ENCODE measurements at regions not wholly inside any gene's neighbourhood (a gene's known extent, or its start where the extent isn't known, plus 50 kb on each side); places are given as distances from the start of the nearest gene placed in this dataset.

- TF ChIP-seq, protein P1, sequence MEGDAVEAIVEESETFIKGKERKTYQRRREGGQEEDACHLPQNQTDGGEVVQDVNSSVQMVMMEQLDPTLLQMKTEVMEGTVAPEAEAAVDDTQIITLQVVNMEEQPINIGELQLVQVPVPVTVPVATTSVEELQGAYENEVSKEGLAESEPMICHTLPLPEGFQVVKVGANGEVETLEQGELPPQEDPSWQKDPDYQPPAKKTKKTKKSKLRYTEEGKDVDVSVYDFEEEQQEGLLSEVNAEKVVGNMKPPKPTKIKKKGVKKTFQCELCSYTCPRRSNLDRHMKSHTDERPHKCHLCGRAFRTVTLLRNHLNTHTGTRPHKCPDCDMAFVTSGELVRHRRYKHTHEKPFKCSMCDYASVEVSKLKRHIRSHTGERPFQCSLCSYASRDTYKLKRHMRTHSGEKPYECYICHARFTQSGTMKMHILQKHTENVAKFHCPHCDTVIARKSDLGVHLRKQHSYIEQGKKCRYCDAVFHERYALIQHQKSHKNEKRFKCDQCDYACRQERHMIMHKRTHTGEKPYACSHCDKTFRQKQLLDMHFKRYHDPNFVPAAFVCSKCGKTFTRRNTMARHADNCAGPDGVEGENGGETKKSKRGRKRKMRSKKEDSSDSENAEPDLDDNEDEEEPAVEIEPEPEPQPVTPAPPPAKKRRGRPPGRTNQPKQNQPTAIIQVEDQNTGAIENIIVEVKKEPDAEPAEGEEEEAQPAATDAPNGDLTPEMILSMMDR (IDR thresholded peaks at IDR 0.05), result no peak
- TF ChIP-seq POLR2A (IDR thresholded peaks at IDR 0.05) (no peak), POLR2AphosphoS5 (IDR thresholded peaks at IDR 0.05) (no peak)
Measured at GRCh38 chr2:138093455-138093854, 129.2 kb downstream of the HNMT start.

All from breast epithelium (tissue), 3 donors.